ENCODE measurements at regions not wholly inside any gene's neighbourhood (a gene's known extent, or its start where the extent isn't known, plus 50 kb on each side); places are given as distances from the start of the nearest gene placed in this dataset.

- Histone ChIP-seq H3K36me3 (replicated peaks in 1 of 2) (no peaks in the 10 kb centered on the region), H3K4me3 (no peak overlapping the region), H3K9me3 (replicated peaks in 1 of 3) (no peaks in the 10 kb centered on the region), H3K27me3 (no peaks in the 10 kb centered on the region), H3K27ac (no peak overlapping the region), H3K4me1 (replicated peaks in 1 of 2) (peaks cover 0 to 29% of the 10 kb centered on the region in 2 donors)
- intact Hi-C loops (cut with DNase I): no loop called here
- TF ChIP-seq POLR2A (IDR thresholded peaks at IDR 0.05) (no peak), CTCF (IDR thresholded peaks at IDR 0.05) (no peak)
- DNase-seq: no peak
- WGBS, 4 donors: 55 to 67% (median 61%) methylated on average over 5 to 6 of the region's 6 CpGs
These were observed 566.7 kb upstream of the KLF4 start for GRCh38 chr9:108056084-108056804.

- Histone ChIP-seq H3K4me1 (replicated peaks in 1 of 2) (peaks cover 0 to 29% of the 10 kb centered on the region in 2 donors), H3K27ac (peak overlapping the region in 2 of 5 donors; percentile 20 to 54), H3K27me3 (no peaks in the 10 kb centered on the region), H3K36me3 (replicated peaks in 1 of 2) (no peaks in the 10 kb centered on the region), H3K4me3 (no peak overlapping the region), H3K9me3 (replicated peaks in 1 of 3) (no peaks in the 10 kb centered on the region)
- TF ChIP-seq CTCF (IDR thresholded peaks at IDR 0.05): no peak
- no peak for TF ChIP-seq POLR2A (IDR thresholded peaks at IDR 0.05)
- WGBS, 4 donors: 66 to 88% (median 70%) methylated on average over 3 of the region's 3 CpGs
- intact Hi-C loops (cut with DNase I): no loop called here
- no peak for DNase-seq
These were observed 564.6 kb upstream of the KLF4 start for GRCh38 chr9:108054131-108054630.

DNA sequence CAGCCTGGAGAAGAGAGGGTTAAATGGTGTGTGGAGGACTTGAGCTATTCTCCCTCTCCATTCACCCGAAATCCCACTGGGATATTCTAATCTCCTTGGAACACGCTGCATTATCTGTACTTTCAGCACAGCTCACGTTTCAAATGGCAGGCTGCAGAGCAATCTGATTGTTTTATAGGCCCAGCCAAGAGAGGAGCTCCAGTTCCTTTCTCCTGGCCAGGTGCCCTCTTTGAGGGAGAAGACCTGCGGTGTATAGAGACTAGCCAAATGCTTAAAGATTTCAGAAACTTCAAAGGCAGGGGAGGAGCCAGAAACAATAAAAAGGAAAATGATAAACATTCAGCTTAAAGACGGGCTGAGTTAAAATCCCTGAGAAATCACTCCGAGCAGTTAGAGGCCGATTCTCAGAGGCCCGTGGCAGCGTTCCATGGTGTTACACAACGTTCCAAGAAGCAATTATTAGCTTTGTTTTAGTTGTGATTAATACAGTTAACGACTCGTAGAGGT is 564.0 kb upstream of the KLF4 start:
- 36 to 53% (median 43%) methylated on average over 12 of the region's 12 CpGs for WGBS, 4 donors
- peaks cover 0 to 29% of the 10 kb centered on the region in 2 donors for H3K4me1 ChIP-seq (replicated peaks in 1 of 2)

More for the DNA sequence above, 564.0 kb upstream of the KLF4 start:
- no peaks in the 10 kb centered on the region for H3K36me3 ChIP-seq (replicated peaks in 1 of 2)
- intact Hi-C loops (cut with DNase I): no loop called here
- TF ChIP-seq CTCF (IDR thresholded peaks at IDR 0.05) (no peak), POLR2A (IDR thresholded peaks at IDR 0.05) (no peak)
- no peaks in the 10 kb centered on the region for H3K9me3 ChIP-seq (replicated peaks in 1 of 3)
- H3K27ac ChIP-seq: peak overlapping the region in 2 of 5 donors; percentile 20 to 54
- peak; percentile 39 to 81 (median 73) for DNase-seq
- no peak overlapping the region for H3K4me3 ChIP-seq
- no peaks in the 10 kb centered on the region for H3K27me3 ChIP-seq

Measured in adrenal gland (tissue), 9 donors.